Endothelial cell of umbilical vein (primary cell): ENCODE measurements at regions not wholly inside any gene's neighbourhood (a gene's known extent, or its start where the extent isn't known, plus 50 kb on each side); places are given as distances from the start of the nearest gene placed in this dataset.

Experiments used
- CTCF ChIP-seq, 2 donors: IDR thresholded peaks; 1 replicate in 1 of 2; 2 replicates in 1 of 2; pipeline ENCODE4 v1.5.1; 2011; ENCODE audit warnings: low read length in 2 of 2, mild to moderate bottlenecking in 2 of 2, moderate library complexity in 2 of 2, control low read depth in 1 of 2, inconsistent platforms in 1 of 2, low read depth in 1 of 2; ENCODE audit not compliant: insufficient read depth in 1 of 2; ENCODE audit errors: extremely low read depth in 1 of 2
- EZH2 ChIP-seq: IDR thresholded peaks from 2 replicates; pipeline ENCODE4 v1.6.1; 2012; ENCODE audit warnings: borderline replicate concordance, low read depth, mild to moderate bottlenecking, moderate library complexity, low read length, inconsistent platforms; ENCODE audit not compliant: severe bottlenecking
- POLR2A ChIP-seq: IDR thresholded peaks from 2 replicates; pipeline ENCODE4 v1.6.1; 2012; ENCODE audit warnings: low read depth, mild to moderate bottlenecking, control low read depth, low read length

GRCh38 chr22:27230189-27230588 is 571.4 kb downstream of the MN1 start:
- no peak for TF ChIP-seq EZH2
- no peak for TF ChIP-seq CTCF (IDR thresholded peaks at IDR 0.05; ENCODE audit: extremely low read depth in 1 of 2, insufficient read depth in 1 of 2, low read depth in 1 of 2, low read length in 2 of 2)
- TF ChIP-seq POLR2A, result no peak
